ENCODE measurements at regions not wholly inside any gene's neighbourhood (a gene's known extent, or its start where the extent isn't known, plus 50 kb on each side); places are given as distances from the start of the nearest gene placed in this dataset.
"Not testable (repeated sequence)": the region's sequence is repeated elsewhere in the genome, so short reads cannot be mapped to it uniquely, and the experiment has no call there.

DNA sequence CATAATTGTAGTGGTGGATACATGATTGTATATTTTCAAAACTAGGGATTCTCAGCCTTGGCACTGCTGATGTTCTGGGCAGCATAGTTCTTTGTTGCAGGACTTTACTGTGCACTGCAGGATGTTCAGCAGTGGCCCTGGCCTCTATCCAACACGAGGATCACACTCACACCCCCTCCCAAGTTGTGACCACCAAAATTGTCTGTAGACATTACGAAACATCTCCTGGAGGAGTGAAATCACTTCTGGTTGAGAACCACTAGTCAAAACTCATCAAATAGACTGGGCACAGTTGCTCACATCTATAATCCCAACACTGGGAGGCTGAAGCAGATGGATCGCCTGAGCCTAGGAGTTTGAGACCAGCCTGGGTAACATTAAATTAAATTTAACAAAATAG lies 123.1 kb upstream of the CDYL start:
- DNase-seq: no peak

- no peak for DNase-seq
Measured at GRCh38 chr6:4651831-4652467, 124.3 kb upstream of the CDYL start.

DNA sequence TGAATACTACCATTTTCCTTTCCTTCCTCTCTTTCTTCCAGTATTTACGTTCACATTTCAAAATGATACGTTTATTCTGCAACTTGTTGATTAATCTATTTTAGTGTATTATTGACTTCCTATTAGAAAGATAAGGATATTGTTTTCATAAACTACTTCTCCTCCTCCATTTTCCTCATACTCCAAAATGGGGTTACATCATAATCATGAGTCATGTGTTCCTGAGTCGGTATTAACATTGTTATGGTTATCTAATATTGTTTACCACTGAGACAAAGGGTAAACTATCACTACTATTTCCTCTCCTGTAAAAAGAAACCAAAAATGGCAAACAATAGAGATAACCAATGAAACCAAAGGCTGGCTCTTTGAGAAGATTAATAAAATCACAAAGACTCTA lies 126.5 kb upstream of the CDYL start:
- DNase-seq: no peak

GRCh38 chr6:4647414-4648365 lies 128.5 kb upstream of the CDYL start:
- no peak for DNase-seq

- DNase-seq: no peak
Measured at GRCh38 chr6:4645713-4646360, 130.4 kb upstream of the CDYL start.

DNA sequence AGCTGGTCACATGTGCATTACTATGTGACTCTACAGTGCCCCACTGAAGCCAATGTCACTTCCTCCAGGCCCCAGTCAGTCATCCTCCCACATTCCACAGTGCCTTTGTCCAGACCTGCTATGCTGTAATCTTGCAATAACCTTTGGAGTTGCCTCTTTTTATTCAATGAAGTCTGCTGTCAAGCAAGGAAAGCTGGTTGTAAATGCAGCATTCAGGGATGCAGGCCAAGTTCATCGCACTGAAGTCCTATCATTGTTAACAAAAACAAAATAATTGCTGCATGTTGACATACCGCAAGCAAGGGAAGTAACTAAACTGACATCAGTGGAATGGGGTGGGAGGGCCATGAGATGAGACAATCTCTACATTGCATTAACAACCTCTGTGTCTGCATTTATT lies 131.2 kb upstream of the CDYL start:
- DNase-seq: no peak

GRCh38 chr6:4641461-4641860 lies 134.7 kb upstream of the CDYL start:
- no peak for DNase-seq

DNA sequence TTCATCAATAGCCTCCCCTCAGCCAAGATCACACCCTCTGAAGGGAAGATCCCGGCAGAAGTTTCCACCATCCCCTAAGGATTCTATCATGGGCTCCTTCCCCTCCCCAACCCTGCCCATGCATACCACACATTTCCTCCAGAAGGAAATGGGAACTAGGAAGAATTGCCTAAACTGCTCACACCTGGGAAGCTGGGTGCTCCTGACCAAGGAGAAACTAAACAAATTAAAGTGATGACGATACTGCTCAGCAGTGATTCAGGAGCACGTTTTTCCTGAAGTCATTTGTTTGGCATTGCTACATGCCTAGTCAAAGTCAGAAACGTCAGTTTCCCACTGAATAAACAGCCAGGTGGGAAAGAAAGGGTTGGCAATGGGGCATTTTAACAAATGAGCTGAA lies 136.1 kb upstream of the CDYL start:
- no peak for DNase-seq

DNA sequence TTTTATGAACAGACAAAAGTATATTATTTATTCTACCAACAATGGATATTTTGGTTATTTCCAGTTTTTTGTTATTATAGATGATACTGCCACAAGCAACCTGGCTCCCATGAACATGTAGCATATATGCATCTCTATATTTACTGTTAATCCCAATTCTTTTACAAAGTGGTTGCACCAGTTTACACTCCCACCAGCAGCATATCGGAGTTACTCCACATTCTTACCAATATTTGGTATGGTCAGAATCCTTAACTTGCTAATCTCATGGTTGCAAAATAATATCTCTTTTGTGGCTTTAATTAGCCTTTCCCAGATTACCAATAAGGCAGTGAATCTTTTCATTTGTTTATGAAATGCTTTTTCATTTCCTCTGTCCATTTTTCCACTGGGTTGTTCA lies 137.6 kb upstream of the CDYL start:
- no peak for DNase-seq

GRCh38 chr6:4637691-4638433 lies 138.3 kb upstream of the CDYL start:
- no peak for DNase-seq

GRCh38 chr6:4636881-4637224 lies 139.4 kb upstream of the CDYL start:
- DNase-seq: no peak

GRCh38 chr6:4636191-4636880 lies 139.9 kb upstream of the CDYL start:
- no peak for DNase-seq

GRCh38 chr6:4635666-4636065 lies 140.5 kb upstream of the CDYL start:
- DNase-seq: no peak

GRCh38 chr6:4632421-4632820 lies 143.8 kb upstream of the CDYL start:
- no peak for DNase-seq

GRCh38 chr6:4629789-4630188 lies 146.4 kb upstream of the CDYL start:
- not testable (repeated sequence) for DNase-seq

GRCh38 chr6:4625557-4625956 lies 150.6 kb upstream of the CDYL start:
- no peak for DNase-seq

- DNase-seq: no peak
Measured at GRCh38 chr6:4624726-4625125, 151.5 kb upstream of the CDYL start.

DNA sequence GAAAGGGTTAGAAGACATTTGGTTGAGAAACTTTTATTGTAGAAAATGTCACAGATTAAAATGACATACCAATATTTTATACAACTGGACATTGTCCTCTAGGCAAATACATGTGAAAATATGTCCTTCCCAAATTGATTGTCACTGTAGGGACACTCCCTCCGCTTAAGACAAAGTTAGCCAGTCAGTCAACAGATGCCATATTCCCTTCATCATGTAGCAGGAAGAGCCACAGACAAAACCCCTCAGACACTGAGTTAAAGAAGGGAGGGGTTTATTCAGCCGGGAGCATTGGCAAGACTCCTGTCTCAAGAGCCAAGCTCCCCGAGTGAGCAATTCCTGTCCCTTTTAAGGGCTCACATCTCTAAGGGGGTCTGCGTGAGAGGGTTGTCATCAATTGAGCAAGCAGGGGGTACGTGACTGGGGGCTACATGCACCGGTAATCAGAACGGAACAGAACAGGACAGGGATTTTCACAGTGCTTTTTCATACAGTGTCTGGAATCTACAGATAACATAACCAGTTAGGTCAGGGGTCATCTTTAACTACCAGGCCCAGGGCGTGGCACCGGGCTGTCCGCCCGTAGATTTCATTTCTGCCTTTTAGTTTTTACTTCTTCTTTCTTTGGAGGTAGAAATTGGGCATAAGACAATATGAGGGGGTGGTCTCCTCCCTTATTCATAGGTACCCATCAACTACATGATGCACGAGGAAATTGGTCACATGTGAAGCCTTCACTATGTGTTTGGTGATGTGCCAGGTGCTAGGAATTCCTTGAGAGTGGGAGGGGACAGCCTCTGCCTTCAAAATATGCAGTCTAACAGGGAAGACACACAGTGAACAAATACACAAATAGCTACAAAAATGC lies 155.7 kb upstream of the CDYL start:
- no peak for DNase-seq

DNA sequence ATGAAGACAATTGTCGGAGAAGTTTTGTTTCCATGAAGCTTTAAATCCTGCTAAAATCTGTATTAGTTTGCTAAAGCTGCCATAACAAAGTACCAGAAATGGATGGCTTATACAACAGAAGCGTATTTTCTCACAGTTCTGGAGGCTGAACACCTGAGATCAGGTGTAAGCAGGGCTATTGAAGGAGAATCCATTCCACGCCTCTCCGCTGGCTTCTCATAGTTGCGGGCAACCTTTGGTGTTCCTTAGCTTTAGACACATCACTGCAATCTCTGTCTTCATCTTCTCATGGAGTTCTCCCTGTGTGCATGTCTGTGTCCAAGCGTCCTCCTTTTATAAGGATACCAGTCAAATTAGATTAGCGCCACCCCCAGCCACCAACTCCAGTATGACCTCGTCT lies 159.9 kb upstream of the CDYL start:
- DNase-seq: no peak

- DNase-seq: no peak
Measured at GRCh38 chr6:4615891-4616290, 160.3 kb upstream of the CDYL start.

- no peak for DNase-seq
Measured at GRCh38 chr6:4615231-4615630, 161.0 kb upstream of the CDYL start.

- no peak for DNase-seq
Measured at GRCh38 chr6:4614637-4615036, 161.6 kb upstream of the CDYL start.

Measured in T-helper 9 cell (primary cell).